Erythroblast (primary cell): ENCODE measurements at regions not wholly inside any gene's neighbourhood (a gene's known extent, or its start where the extent isn't known, plus 50 kb on each side); places are given as distances from the start of the nearest gene placed in this dataset.
"Not testable (repeated sequence)": the region's sequence is repeated elsewhere in the genome, so short reads cannot be mapped to it uniquely, and the experiment has no call there.

Experiments
- DNase-seq, 2 experiments: peaks; one replicate each; lab custom pipeline; 2025; lab: John Stamatoyannopoulos, UW
- GATA1 ChIP-seq: IDR thresholded peaks from 2 replicates; pipeline ENCODE4 v1.6.1; 2011; ENCODE audit warnings: low read depth, mild to moderate bottlenecking, control low read depth, low read length, moderate library complexity
- POLR2A ChIP-seq: IDR thresholded peaks from 2 replicates; pipeline ENCODE4 v1.6.1; 2011; ENCODE audit warnings: mild to moderate bottlenecking, low read length

DNA sequence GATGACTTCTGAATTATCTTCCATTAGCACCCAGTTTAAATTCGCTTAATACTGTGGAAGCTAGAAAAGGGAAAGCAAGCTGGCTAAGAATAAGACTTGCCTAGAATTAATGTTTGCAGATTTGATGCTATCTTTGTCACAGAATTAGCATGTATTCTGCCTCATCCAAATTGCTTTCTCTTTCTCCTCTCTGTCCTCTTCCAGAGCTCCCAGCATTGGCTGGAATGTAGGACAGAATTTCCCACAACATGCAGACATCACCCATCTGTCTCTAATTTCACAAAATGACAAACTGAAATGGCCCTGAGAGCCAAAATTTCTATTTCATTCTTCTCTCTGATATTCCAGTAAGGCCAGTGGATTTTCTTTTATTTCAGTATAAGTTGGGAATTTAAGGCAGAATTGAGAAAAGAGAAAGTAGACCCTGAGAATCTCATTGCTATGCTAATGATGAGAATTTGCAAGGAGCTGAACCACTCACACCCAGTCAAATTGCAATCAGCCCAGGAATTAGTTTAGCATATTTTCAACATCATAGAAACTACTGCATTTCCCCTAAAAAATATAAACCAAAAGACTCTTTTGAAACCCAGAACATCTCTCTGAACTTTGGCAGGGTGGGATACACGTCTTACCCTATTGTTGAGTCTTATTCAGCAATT, 188.8 kb downstream of the RCHY1 start:
- TF ChIP-seq POLR2A (no peak), GATA1 (no peak)
- no peak for DNase-seq

- TF ChIP-seq POLR2A (no peak), GATA1 (no peak)
- DNase-seq = no peak
Observed at GRCh38 chr4:75321484-75321883, 192.7 kb downstream of the RCHY1 start.

DNA sequence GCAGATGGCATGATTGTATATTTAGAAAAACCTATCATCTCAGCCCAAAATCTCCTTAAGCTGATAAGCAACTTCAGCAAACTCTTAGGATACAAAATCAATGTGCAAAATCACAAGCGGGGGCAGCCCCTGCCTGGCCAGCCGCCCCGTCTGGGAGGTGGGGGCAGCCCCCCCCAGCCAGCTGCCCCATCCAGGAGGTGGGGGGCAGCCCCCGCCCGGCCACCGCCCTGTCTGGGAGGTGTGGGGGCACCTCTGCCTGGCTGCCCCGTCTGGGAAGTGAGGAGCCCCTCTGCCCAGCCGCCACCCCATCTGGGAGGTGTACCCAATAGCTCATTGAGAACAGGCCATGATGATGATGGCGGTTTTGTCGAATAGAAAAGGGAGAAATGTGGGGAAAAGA, 196.6 kb downstream of the RCHY1 start:
- DNase-seq = not testable (repeated sequence)

- no peak for DNase-seq
- TF ChIP-seq GATA1 = no peak
- TF ChIP-seq POLR2A = no peak
Observed at GRCh38 chr4:75308049-75308448, 206.2 kb downstream of the RCHY1 start.

DNA sequence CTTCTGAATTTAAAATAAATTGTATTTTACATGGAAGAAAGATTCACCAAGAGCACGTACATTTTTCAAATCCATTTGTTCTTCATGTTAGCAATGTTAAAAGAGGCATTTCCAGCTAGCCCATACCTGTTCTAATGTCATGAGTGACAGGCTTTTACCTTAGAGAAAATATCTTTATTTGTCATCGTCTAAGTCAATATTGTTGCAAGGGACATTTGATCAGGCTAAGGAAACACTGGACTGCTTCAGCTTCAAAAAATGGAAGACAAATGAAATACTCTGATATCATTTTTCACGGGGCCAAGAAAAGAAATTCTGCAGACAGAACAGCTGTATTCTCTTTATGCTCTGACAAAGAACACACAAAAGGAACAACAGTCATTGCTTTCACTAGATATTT, 207.7 kb downstream of the RCHY1 start:
- no peak for DNase-seq
- TF ChIP-seq POLR2A (no peak), GATA1 (no peak)

DNA sequence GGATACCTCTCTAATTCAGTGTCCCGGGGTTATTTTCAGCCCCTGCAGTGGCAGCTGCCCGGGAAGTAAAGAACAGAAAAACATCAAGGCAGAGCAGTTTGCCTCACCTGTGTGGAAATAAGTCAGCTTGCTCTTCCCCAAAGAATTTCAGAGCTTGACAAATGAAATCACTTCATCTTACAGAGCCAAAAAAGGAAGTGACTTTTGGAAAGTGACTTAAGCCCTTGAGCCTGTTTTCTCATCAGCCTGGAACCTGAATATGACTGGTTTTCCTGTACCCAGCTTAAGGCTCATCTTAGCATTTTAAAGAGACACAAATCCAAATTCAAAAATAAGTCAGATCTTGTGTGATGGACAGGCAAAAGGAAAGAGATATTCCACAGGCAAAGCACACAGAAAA, 211.6 kb downstream of the RCHY1 start:
- no peak for DNase-seq
- TF ChIP-seq GATA1 = no peak
- no peak for TF ChIP-seq POLR2A

GRCh38 chr4:75289914-75290582, 224.2 kb downstream of the RCHY1 start:
- peak in 1 of 2 experiments; percentile 2 for DNase-seq
- TF ChIP-seq GATA1 (no peak), POLR2A (no peak)

DNA sequence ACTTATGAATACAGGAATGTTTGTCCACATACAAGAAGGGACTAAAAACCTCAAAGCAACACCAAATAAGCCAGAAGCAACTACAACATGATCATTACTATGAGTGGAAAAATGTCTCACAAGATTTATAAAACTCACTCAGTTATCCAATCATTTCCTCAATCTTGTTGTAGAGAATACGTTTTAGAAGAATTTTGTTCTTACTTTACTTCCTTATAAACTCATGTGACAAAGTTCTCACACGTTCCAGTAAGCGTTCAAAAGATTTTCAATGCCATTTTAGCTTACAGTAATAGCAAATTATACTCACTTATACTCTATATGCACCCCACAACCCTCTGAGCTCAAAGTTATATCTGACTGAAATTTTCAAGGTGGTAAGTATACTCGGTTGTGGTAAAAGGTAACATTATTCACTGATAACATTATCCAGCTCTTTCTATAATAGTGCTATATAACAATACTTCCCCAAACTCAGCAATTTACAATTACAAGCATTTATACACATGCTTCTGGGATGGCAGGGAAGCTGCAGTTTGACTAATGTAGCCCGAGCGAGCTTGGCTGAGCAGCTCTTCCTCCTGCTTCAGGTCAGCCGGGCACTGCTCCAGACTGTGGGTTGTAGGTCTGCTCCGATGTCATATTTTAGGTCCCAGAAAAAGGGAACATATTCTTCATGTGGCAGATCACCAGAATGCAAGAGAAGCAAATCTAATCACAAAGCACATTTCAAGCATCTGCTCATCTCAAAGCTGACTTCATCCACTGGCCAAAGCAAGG, 226.3 kb downstream of the RCHY1 start:
- no peak for TF ChIP-seq POLR2A
- no peak for TF ChIP-seq GATA1
- no peak for DNase-seq

DNA sequence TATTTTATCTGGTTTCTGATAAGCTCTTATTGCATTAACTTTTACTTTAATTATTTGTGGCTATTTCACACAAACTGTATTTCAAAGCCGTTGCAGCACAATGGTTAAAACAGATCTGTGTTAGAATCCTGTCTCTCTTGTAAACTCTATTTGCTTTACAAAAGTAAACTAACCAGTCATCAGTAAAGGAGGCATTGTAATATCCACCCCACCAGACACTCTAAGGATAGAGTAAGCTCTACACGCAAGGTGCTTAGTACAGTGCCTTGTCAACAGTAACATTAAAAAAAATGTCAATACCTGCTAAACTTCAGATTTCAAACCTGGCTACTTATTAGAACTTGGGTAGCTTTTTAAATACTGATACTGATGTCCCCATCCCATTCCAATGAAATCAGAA, 228.4 kb downstream of the RCHY1 start:
- DNase-seq = no peak
- no peak for TF ChIP-seq POLR2A

DNA sequence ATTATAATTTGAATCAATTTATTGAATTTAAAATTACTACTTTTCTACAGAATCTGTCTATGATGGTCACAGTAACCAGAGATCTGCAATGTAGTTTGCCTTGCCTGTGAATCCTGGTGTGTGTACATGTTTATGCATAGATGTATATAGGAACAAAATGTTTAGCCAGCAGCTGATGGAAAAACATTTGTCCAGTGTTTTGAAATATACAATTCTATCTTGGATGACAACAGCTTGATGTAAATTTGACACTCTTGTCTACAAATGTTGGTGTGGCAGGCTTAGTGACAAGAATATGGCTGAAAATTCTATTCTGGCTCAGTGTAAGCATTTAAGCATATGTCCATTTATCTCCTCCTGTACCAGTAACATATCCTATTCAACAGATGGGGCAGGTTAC, 229.4 kb downstream of the RCHY1 start:
- DNase-seq = no peak
- no peak for TF ChIP-seq POLR2A
- no peak for TF ChIP-seq GATA1

GRCh38 chr4:75280461-75280860, 233.7 kb downstream of the RCHY1 start:
- DNase-seq = not testable (repeated sequence)

- no peak for TF ChIP-seq GATA1
- no peak for TF ChIP-seq POLR2A
- no peak for DNase-seq
Observed at GRCh38 chr4:75259306-75259705, 254.9 kb downstream of the RCHY1 start.

DNA sequence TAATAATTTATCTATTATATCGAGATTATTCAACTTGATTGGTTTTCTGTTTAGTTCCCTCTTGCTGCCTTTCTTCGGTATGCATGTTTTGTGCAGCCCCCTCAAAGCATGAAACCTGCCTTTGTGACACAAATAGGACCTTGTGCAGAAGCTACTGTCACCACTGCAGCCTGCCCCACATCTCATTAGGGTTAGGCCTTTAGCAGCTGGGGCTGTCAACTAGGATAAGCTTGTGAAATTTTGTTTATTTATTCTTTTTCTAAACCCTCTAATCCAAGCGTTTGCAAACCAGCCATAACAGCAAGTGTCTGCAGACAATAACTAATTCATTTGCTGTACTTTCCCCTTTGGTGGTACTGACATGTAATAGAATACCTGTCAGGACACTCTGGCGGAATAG, 258.9 kb downstream of the RCHY1 start:
- TF ChIP-seq GATA1 (no peak), POLR2A (no peak)
- no peak for DNase-seq

- DNase-seq = no peak
- no peak for TF ChIP-seq POLR2A
Observed at GRCh38 chr4:75254745-75255144, 259.5 kb downstream of the RCHY1 start.

GRCh38 chr4:75253094-75253493, 261.1 kb downstream of the RCHY1 start:
- DNase-seq = not testable (repeated sequence)
